GM12873 (cell line): ENCODE measurements at regions not wholly inside any gene's neighbourhood (a gene's known extent, or its start where the extent isn't known, plus 50 kb on each side); places are given as distances from the start of the nearest gene placed in this dataset.
A peak's percentile ranks its signal among the peaks of the same experiment; 100 is the strongest.

Source experiments
- CTCF ChIP-seq: IDR thresholded peaks from 2 replicates; pipeline ENCODE4 v1.5.1; 2012; ENCODE audit warnings: low read depth, mild to moderate bottlenecking, moderate library complexity, low read length, control low read depth; ENCODE audit not compliant: insufficient read depth; ENCODE audit errors: missing control alignments

- no peak for TF ChIP-seq CTCF
These were observed 110.0 kb upstream of the KLF7 start for GRCh38 chr2:207275779-207276178.

DNA sequence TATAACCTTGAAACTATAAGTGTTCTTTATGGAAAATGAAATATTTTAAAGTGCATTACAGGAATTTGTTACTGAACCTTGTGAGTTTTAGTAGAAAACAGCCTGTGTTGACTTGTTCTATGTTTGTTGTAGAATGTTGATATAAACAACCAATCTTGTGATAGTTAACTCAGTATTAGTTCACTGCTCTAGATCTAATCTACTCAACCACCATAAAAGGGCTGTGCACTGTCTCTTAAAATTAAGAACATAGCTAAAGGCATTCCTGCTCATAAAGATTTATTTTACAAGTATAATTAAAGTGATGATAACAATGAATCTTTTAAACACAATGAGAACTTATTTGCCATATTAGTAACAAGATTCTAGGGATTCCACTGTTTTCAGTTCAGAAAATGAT, 110.5 kb upstream of the KLF7 start:
- TF ChIP-seq CTCF: no peak

- TF ChIP-seq CTCF: no peak
These were observed 111.1 kb upstream of the KLF7 start for GRCh38 chr2:207276858-207277257.

DNA sequence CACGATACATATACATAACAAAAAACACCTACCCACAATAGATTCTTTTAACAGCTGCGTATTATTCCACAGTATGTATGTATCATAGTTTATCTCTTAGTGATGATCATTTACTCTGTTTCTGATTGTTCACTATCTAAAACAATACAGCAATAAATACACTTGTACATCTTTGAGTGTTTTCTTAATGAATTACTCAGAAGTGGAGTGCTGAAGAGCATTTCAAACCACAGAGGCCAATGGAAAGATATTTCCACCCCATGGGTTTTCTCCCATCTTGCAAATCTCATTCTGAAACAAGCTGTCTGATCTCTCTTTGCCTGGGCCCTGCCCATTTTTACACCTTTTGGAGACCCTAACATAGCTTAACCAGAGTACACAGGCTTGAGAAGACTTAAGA, 113.8 kb upstream of the KLF7 start:
- no peak for TF ChIP-seq CTCF

GRCh38 chr2:207281436-207281835, 115.7 kb upstream of the KLF7 start:
- TF ChIP-seq CTCF: no peak

DNA sequence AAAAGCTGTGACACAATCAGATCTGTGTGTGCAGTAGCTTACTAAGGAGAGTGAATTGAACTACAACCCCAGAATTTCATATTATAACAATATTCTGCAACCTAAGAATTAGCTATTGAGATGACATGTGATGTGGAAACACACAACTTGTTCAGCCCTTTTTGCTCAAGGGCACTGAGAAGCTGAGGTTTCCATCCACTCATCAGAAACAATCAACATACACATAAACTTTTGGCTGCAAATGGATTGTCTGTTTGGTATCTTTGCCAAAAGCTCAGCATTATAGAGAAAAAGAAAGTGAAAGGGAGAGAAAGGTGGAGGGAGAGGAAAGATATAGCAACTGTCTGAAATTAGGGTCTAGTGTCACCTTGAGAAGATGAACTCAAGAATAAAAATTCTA, 117.2 kb upstream of the KLF7 start:
- TF ChIP-seq CTCF: no peak

- TF ChIP-seq CTCF: peak; percentile 11
These were observed 117.6 kb upstream of the KLF7 start for GRCh38 chr2:207283356-207283755.
